ENCODE measurements at regions not wholly inside any gene's neighbourhood (a gene's known extent, or its start where the extent isn't known, plus 50 kb on each side); places are given as distances from the start of the nearest gene placed in this dataset.

DNA sequence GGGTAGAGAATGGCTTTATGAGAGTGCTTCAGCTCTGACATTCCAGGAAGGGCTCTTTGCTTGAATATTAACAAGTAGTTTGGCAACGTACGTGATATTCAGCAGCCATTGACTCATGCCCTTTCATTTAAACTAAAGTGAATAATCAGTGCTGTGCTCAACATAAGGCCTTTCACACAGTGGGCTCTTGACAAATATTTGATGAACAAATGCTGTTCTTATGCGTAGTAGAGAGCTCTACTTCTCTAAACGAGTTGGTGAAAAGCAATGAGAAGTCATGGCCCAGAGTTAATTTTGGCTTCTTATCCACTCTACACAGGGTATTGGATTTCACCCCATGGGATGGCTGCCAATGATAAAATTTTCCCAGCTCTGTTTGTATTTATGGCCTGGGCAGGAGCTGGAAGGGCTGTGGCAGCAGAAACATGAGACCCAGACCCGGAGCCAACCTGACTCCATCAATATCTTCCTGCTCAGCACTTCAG lies 338.9 kb downstream of the CCDC85A start:
- DNase-seq (ENCODE audit: low read depth) = no peak
- TF ChIP-seq CTCF (IDR thresholded peaks at IDR 0.05; ENCODE audit: control insufficient read depth, insufficient read depth, low read depth, low read length, missing control alignments) = no peak
- H3K4me3 ChIP-seq (ENCODE audit: control insufficient read depth, low read depth, low read length) = no peak overlapping the region

GRCh38 chr2:56523816-56524215 lies 340.0 kb downstream of the CCDC85A start:
- DNase-seq (ENCODE audit: low read depth) = no peak
- no peak overlapping the region for H3K4me3 ChIP-seq (ENCODE audit: control insufficient read depth, low read depth, low read length)
- TF ChIP-seq CTCF (IDR thresholded peaks at IDR 0.05; ENCODE audit: control insufficient read depth, insufficient read depth, low read depth, low read length, missing control alignments) = no peak

DNA sequence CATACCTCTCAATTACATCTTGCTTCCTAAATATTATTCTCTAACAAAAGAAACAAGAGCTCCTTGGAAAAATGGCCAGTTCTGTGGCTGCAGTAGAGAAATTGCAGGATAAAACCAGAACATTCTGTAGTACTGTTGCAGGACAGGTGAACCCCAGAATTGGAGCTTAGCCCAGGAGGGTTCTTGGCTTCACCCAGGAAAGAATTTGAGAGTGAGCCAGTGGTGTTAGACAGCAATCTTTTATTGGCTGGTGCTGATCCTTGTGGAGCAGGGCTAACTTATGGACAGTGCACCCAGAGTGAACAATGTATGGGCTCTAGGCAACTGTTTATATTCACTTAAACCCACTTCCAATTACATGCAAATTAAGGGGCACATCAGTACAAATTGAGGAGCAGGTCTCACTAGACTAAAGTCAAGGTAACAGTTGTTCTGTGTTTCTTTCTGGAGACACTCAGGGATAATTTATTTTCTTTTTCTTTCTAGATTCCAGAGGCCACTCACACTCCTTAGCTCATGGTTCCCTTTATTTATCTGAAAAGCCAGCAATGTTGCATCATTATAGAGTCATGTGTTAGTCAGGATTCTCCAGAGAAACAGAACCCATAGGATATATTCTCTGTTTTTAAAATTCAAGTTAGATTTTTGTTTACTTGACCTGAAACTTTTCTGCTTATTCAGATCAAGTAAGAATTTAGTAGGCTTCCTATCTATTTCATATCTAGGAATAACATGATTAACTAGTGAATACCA lies 348.1 kb downstream of the CCDC85A start:
- no peak for DNase-seq (ENCODE audit: low read depth)
- no peak overlapping the region for H3K4me3 ChIP-seq (ENCODE audit: control insufficient read depth, low read depth, low read length)
- no peak for TF ChIP-seq CTCF (IDR thresholded peaks at IDR 0.05; ENCODE audit: control insufficient read depth, insufficient read depth, low read depth, low read length, missing control alignments)

GRCh38 chr2:56534321-56534720 lies 350.5 kb downstream of the CCDC85A start:
- no peak for TF ChIP-seq CTCF (IDR thresholded peaks at IDR 0.05; ENCODE audit: control insufficient read depth, insufficient read depth, low read depth, low read length, missing control alignments)
- H3K4me3 ChIP-seq (ENCODE audit: control insufficient read depth, low read depth, low read length) = no peak overlapping the region
- DNase-seq (ENCODE audit: low read depth) = no peak

GRCh38 chr2:56537756-56538155 lies 354.0 kb downstream of the CCDC85A start:
- TF ChIP-seq CTCF (IDR thresholded peaks at IDR 0.05; ENCODE audit: control insufficient read depth, insufficient read depth, low read depth, low read length, missing control alignments) = no peak
- no peak overlapping the region for H3K4me3 ChIP-seq (ENCODE audit: control insufficient read depth, low read depth, low read length)
- no peak for DNase-seq (ENCODE audit: low read depth)

GRCh38 chr2:56539618-56540017 lies 355.8 kb downstream of the CCDC85A start:
- TF ChIP-seq CTCF (IDR thresholded peaks at IDR 0.05; ENCODE audit: control insufficient read depth, insufficient read depth, low read depth, low read length, missing control alignments) = no peak
- DNase-seq (ENCODE audit: low read depth) = no peak
- H3K4me3 ChIP-seq (ENCODE audit: control insufficient read depth, low read depth, low read length) = no peak overlapping the region

All from AG09309 (cell line).